Fibroblast of peridontal ligament (primary cell): ENCODE measurements at regions not wholly inside any gene's neighbourhood (a gene's known extent, or its start where the extent isn't known, plus 50 kb on each side); places are given as distances from the start of the nearest gene placed in this dataset.
"Not testable (repeated sequence)": the region's sequence is repeated elsewhere in the genome, so short reads cannot be mapped to it uniquely, and the experiment has no call there.

Source experiments
- DNase-seq: peaks from one replicate; pipeline ENCODE4 v3.0.0-alpha.2; 2010; ENCODE audit errors: extremely low read depth

- DNase-seq = peak; percentile 59
Observed at GRCh38 chr6:100228834-100229441, 234.9 kb upstream of the MCHR2 start.

GRCh38 chr6:100228437-100228833, 234.4 kb upstream of the MCHR2 start:
- DNase-seq = no peak

GRCh38 chr6:100226811-100227210, 232.8 kb upstream of the MCHR2 start:
- no peak for DNase-seq

- not testable (repeated sequence) for DNase-seq
Observed at GRCh38 chr6:100223952-100224351, 229.9 kb upstream of the MCHR2 start.

GRCh38 chr6:100220543-100220942, 226.5 kb upstream of the MCHR2 start:
- DNase-seq = no peak

GRCh38 chr6:100217225-100218012, 223.4 kb upstream of the MCHR2 start:
- DNase-seq = no peak

- peak; percentile 29 for DNase-seq
Observed at GRCh38 chr6:100216760-100217159, 222.7 kb upstream of the MCHR2 start.

GRCh38 chr6:100212131-100212530, 218.1 kb upstream of the MCHR2 start:
- no peak for DNase-seq

- DNase-seq = no peak
Observed at GRCh38 chr6:100210137-100211117, 216.4 kb upstream of the MCHR2 start.

- DNase-seq = peak; percentile 44
Observed at GRCh38 chr6:100209323-100210136, 215.5 kb upstream of the MCHR2 start.

GRCh38 chr6:100203400-100203799, 209.4 kb upstream of the MCHR2 start:
- DNase-seq = peak; percentile 97

- peak; percentile 99 for DNase-seq
Observed at GRCh38 chr6:100202417-100203194, 208.6 kb upstream of the MCHR2 start.

- not testable (repeated sequence) for DNase-seq
Observed at GRCh38 chr6:100196214-100196982, 202.4 kb upstream of the MCHR2 start.

GRCh38 chr6:100195244-100195643, 201.2 kb upstream of the MCHR2 start:
- not testable (repeated sequence) for DNase-seq

GRCh38 chr6:100194535-100194934, 200.5 kb upstream of the MCHR2 start:
- peak; percentile 53 for DNase-seq

GRCh38 chr6:100188754-100189153, 194.7 kb upstream of the MCHR2 start:
- DNase-seq = no peak

GRCh38 chr6:100186552-100186951, 192.5 kb upstream of the MCHR2 start:
- DNase-seq = peak; percentile 31

- DNase-seq = no peak
Observed at GRCh38 chr6:100185615-100186014, 191.6 kb upstream of the MCHR2 start.

- no peak for DNase-seq
Observed at GRCh38 chr6:100184473-100184872, 190.4 kb upstream of the MCHR2 start.

- no peak for DNase-seq
Observed at GRCh38 chr6:100182313-100182712, 188.3 kb upstream of the MCHR2 start.
